ENCODE measurements at regions not wholly inside any gene's neighbourhood (a gene's known extent, or its start where the extent isn't known, plus 50 kb on each side); places are given as distances from the start of the nearest gene placed in this dataset.

GRCh38 chr1:25066256-25066655 is 136.2 kb upstream of the RUNX3 start:
- no peak for TF ChIP-seq CTCF (IDR thresholded peaks at IDR 0.05; ENCODE audit: poor library complexity)
- no peak for TF ChIP-seq EZH2 (IDR thresholded peaks at IDR 0.05; ENCODE audit: borderline replicate concordance)
- no peak for TF ChIP-seq EZH2phosphoT487 (IDR thresholded peaks at IDR 0.05; ENCODE audit: low read depth, severe bottlenecking, unreplicated experiment)
- H3K36me3 ChIP-seq (replicated peaks; ENCODE audit: insufficient read depth, low read depth), result no peaks in the 10 kb centered on the region
- H3K27me3 ChIP-seq, result no peaks in the 10 kb centered on the region
- no peak overlapping the region for H3K4me2 ChIP-seq
- no peaks in the 10 kb centered on the region for H3K9me3 ChIP-seq (ENCODE audit: low read depth)
- H3K4me1 ChIP-seq (ENCODE audit: insufficient read depth), result no peaks in the 10 kb centered on the region
- H2AFZ ChIP-seq, result no peak overlapping the region
- H3K4me3 ChIP-seq, result no peak overlapping the region
- H3K79me2 ChIP-seq, result no peaks in the 10 kb centered on the region
- H3K27ac ChIP-seq, result no peak overlapping the region
- H3K9me2 ChIP-seq (replicated peaks; ENCODE audit: insufficient read depth), result no peaks in the 10 kb centered on the region
- no peaks in the 10 kb centered on the region for H4K20me1 ChIP-seq (ENCODE audit: insufficient read depth, poor library complexity, severe bottlenecking)
- DNase-seq (ENCODE audit: low spot score), result no peak
- 36% methylated on average over 8 of the region's 8 CpGs for WGBS (ENCODE audit: low lambda C conversion rate, missing lambda C conversion rate)

GRCh38 chr1:25065795-25066238 is 135.7 kb upstream of the RUNX3 start:
- Histone ChIP-seq H3K9me3 (ENCODE audit: low read depth) (no peaks in the 10 kb centered on the region), H3K36me3 (replicated peaks; ENCODE audit: insufficient read depth, low read depth) (no peaks in the 10 kb centered on the region), H3K9me2 (replicated peaks; ENCODE audit: insufficient read depth) (no peaks in the 10 kb centered on the region), H3K4me2 (no peak overlapping the region), H3K27me3 (no peaks in the 10 kb centered on the region), H4K20me1 (ENCODE audit: insufficient read depth, poor library complexity, severe bottlenecking) (no peaks in the 10 kb centered on the region), H2AFZ (no peak overlapping the region), H3K4me3 (no peak overlapping the region), H3K79me2 (no peaks in the 10 kb centered on the region), H3K4me1 (ENCODE audit: insufficient read depth) (no peaks in the 10 kb centered on the region), H3K27ac (no peak overlapping the region)
- no peak for DNase-seq (ENCODE audit: low spot score)
- no peak for TF ChIP-seq EZH2phosphoT487 (IDR thresholded peaks at IDR 0.05; ENCODE audit: low read depth, severe bottlenecking, unreplicated experiment)
- 65% methylated on average over 15 of the region's 18 CpGs for WGBS (ENCODE audit: low lambda C conversion rate, missing lambda C conversion rate)

GRCh38 chr1:25065321-25065721 is 135.2 kb upstream of the RUNX3 start:
- Histone ChIP-seq H3K4me1 (ENCODE audit: insufficient read depth) (no peaks in the 10 kb centered on the region), H3K36me3 (replicated peaks; ENCODE audit: insufficient read depth, low read depth) (no peaks in the 10 kb centered on the region), H4K20me1 (ENCODE audit: insufficient read depth, poor library complexity, severe bottlenecking) (no peaks in the 10 kb centered on the region), H2AFZ (no peak overlapping the region), H3K27ac (no peak overlapping the region), H3K4me2 (no peak overlapping the region), H3K9me2 (replicated peaks; ENCODE audit: insufficient read depth) (no peaks in the 10 kb centered on the region), H3K4me3 (no peak overlapping the region), H3K27me3 (no peaks in the 10 kb centered on the region), H3K79me2 (no peaks in the 10 kb centered on the region), H3K9me3 (ENCODE audit: low read depth) (no peaks in the 10 kb centered on the region)
- DNase-seq (ENCODE audit: low spot score), result no peak
- TF ChIP-seq CTCF (IDR thresholded peaks at IDR 0.05; ENCODE audit: poor library complexity), result no peak
- TF ChIP-seq EZH2phosphoT487 (IDR thresholded peaks at IDR 0.05; ENCODE audit: low read depth, severe bottlenecking, unreplicated experiment), result no peak
- no peak for TF ChIP-seq EZH2 (IDR thresholded peaks at IDR 0.05; ENCODE audit: borderline replicate concordance)
- WGBS (ENCODE audit: low lambda C conversion rate, missing lambda C conversion rate), result 94% methylated on average over 8 of the region's 8 CpGs

- TF ChIP-seq EZH2phosphoT487 (IDR thresholded peaks at IDR 0.05; ENCODE audit: low read depth, severe bottlenecking, unreplicated experiment) (no peak), EZH2 (IDR thresholded peaks at IDR 0.05; ENCODE audit: borderline replicate concordance) (no peak), CTCF (IDR thresholded peaks at IDR 0.05; ENCODE audit: poor library complexity) (no peak)
- H3K27ac ChIP-seq, result no peak overlapping the region
- no peak overlapping the region for H3K4me2 ChIP-seq
- WGBS (ENCODE audit: low lambda C conversion rate, missing lambda C conversion rate), result 80% methylated on average over 7 of the region's 7 CpGs
- H3K36me3 ChIP-seq (replicated peaks; ENCODE audit: insufficient read depth, low read depth), result no peaks in the 10 kb centered on the region
- no peak for DNase-seq (ENCODE audit: low spot score)
- H3K79me2 ChIP-seq, result no peaks in the 10 kb centered on the region
- H3K4me3 ChIP-seq, result no peak overlapping the region
- H3K27me3 ChIP-seq, result no peaks in the 10 kb centered on the region
- no peaks in the 10 kb centered on the region for H3K4me1 ChIP-seq (ENCODE audit: insufficient read depth)
- H2AFZ ChIP-seq, result no peak overlapping the region
- H3K9me2 ChIP-seq (replicated peaks; ENCODE audit: insufficient read depth), result no peaks in the 10 kb centered on the region
- no peaks in the 10 kb centered on the region for H3K9me3 ChIP-seq (ENCODE audit: low read depth)
- H4K20me1 ChIP-seq (ENCODE audit: insufficient read depth, poor library complexity, severe bottlenecking), result no peaks in the 10 kb centered on the region
Measured at GRCh38 chr1:25064465-25065240, 134.6 kb upstream of the RUNX3 start.
